GM12875 (cell line): ENCODE measurements at regions not wholly inside any gene's neighbourhood (a gene's known extent, or its start where the extent isn't known, plus 50 kb on each side); places are given as distances from the start of the nearest gene placed in this dataset.
"Not testable (repeated sequence)": the region's sequence is repeated elsewhere in the genome, so short reads cannot be mapped to it uniquely, and the experiment has no call there.

Experiments
- H3K4me3 ChIP-seq: one replicate; pipeline ENCODE4 v1.5.1; 2011; ENCODE audit warnings: low read depth, low read length, control low read depth
- CTCF ChIP-seq: IDR thresholded peaks from 2 replicates; pipeline ENCODE4 v1.5.1; 2011; ENCODE audit warnings: low read depth, mild to moderate bottlenecking, control low read depth, inconsistent platforms, low read length, moderate library complexity, borderline replicate concordance; ENCODE audit not compliant: insufficient read depth

DNA sequence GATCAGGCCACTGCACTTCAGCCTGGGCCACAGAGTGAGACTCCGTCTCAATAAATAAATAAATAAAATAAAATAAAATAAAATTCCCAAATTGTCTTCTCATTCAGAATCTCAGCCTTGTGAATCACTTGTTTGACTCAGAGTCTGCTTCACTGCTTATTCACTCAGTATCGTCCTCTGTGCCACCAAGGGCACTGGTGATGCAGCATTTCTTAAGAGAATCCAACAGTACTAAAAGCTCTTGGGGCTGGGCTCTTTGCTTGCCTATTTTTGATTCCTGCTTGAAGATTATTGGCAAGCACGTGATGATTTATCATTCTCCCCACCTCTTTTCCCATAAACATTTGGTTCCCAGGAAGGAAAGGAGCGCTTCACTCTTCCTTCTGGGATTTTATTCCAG, 54.8 kb upstream of the HMGB1 start:
- H3K4me3 ChIP-seq: no peak overlapping the region
- TF ChIP-seq CTCF: no peak

GRCh38 chr13:30523211-30523610, 57.5 kb upstream of the HMGB1 start:
- TF ChIP-seq CTCF: no peak
- H3K4me3 ChIP-seq: no peak overlapping the region

DNA sequence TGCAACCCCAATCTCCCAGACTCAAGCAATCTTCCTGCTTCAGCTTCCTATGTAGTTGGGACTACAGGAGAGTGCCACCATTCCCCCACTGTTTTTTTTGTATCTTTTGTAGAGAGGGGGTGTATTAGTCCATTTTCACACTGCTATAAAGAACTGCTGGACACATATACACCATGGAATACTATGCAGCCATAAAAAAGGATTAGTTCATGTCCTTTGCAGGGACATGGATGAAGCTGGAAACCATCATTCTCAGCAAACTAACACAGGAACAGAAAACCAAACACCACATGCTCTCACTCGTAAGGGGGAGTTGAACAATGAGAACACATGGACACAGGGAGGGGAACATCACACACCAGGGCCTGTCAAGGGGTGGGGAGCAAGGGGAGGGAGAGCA, 58.1 kb upstream of the HMGB1 start:
- H3K4me3 ChIP-seq: not testable (repeated sequence)

- H3K4me3 ChIP-seq: not testable (repeated sequence)
Observed at GRCh38 chr13:30525212-30525611, 59.5 kb upstream of the HMGB1 start.

DNA sequence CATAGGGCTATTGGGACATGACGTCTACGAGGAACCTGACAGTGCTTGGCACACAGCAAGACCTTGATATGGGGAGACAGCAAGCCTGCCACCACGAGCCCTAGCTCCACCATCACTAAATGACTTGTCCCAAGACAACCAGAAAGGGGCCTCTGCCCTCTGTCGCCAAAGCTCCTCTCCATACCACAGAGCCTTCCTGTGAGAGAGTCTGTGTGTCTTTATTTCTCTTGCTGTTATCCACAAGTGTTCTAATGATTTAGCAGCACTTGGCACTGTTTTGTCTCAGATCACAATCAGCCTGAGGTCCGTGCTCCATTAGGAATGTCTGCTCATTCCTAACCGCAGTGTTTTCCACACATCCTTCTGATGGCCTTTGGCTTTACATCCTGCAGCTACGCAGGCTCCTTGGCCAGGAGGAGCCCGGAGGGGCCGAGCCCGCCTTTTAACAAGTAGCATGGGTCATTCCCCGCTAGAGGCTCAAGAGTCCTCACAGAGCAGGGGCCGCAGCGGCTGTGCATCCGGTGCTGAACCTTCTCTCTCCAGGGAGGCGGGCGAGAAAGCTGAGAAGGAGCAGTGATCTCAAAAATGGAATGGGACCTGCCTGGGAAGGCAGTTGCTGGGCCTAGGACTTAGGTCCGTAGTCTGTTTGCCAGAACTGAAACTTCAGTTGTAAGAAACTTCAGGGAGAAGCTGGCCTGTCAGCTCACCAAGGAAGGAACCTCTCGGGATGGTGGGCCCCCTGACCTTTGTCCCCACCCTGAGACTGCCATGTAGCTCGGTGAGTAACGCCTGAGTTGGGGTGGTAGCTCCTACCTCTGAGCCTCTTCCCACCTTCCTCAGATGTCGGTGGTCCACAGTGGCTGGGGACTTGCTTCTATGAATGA, 61.1 kb upstream of the HMGB1 start:
- no peak overlapping the region for H3K4me3 ChIP-seq
- TF ChIP-seq CTCF: no peak

GRCh38 chr13:30529085-30529834, 63.5 kb upstream of the HMGB1 start:
- TF ChIP-seq CTCF: no peak
- H3K4me3 ChIP-seq: no peak overlapping the region

DNA sequence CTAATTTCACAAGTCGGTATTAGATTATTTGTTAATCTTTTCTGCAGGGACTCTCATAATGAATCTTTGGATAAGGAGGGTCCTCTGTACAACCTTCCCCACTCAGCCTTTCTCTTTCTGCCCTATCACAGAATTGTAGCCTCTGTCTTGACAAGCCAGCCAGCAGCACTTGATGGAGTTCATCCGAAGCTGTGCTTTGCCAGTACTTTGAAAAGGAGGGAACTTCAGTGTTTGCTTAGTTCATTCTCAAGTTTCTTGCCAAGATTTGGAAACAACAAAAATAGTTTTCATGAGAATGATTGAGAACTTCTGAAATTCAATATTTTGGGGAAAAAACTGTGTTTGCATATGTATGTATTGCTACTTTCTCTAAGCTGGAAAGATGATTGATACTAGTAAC, 69.3 kb upstream of the HMGB1 start:
- no peak overlapping the region for H3K4me3 ChIP-seq
- no peak for TF ChIP-seq CTCF

- no peak for TF ChIP-seq CTCF
- H3K4me3 ChIP-seq: no peak overlapping the region
Observed at GRCh38 chr13:30545320-30545719, 72.4 kb upstream of the USPL1 start.

DNA sequence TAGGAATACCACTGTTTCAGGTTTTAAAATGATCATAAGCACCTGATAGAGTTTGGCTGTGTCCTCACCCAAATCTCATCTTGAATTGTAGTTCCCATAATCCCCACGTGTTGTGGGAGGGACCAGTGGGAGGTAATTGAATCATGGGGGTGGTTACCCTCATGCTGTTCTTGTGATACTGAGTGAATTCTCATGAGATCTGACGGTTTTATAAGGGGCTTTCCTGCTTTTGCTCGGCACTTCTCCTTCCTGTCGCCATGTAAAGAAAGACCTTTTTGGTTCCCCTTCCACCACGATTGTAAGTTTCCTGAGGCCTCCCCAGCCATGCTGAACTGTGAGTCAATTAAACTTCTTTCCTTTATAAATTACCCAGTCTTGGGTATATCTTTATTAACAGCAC, 69.7 kb upstream of the USPL1 start:
- not testable (repeated sequence) for H3K4me3 ChIP-seq
